ENCODE measurements at regions not wholly inside any gene's neighbourhood (a gene's known extent, or its start where the extent isn't known, plus 50 kb on each side); places are given as distances from the start of the nearest gene placed in this dataset.

DNA sequence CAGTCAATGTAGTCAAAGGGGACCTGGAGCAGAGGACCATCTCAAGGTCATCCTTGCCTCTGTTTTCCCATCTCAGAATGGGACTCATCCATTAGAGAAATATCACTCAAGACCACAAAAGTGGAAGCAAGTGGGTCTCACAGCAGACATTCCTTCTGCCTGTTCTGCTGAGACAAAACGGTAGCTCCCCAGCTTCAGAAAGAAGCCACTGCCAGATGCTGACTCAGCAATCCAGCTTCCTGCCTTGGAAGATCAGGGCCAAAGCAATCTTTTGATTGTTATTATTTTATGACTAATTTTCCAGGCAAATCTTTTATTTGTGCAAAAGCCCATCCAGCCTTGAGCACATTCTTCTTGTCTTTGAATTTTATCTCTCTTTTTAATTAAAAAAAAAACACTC, 86.8 kb downstream of the CCT6B start:
- H3K4me3 ChIP-seq (ENCODE audit: low read length): no peak overlapping the region
- no peak for DNase-seq (ENCODE audit: low read depth)
- TF ChIP-seq, protein P1, sequence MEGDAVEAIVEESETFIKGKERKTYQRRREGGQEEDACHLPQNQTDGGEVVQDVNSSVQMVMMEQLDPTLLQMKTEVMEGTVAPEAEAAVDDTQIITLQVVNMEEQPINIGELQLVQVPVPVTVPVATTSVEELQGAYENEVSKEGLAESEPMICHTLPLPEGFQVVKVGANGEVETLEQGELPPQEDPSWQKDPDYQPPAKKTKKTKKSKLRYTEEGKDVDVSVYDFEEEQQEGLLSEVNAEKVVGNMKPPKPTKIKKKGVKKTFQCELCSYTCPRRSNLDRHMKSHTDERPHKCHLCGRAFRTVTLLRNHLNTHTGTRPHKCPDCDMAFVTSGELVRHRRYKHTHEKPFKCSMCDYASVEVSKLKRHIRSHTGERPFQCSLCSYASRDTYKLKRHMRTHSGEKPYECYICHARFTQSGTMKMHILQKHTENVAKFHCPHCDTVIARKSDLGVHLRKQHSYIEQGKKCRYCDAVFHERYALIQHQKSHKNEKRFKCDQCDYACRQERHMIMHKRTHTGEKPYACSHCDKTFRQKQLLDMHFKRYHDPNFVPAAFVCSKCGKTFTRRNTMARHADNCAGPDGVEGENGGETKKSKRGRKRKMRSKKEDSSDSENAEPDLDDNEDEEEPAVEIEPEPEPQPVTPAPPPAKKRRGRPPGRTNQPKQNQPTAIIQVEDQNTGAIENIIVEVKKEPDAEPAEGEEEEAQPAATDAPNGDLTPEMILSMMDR (conservative IDR thresholded peaks at IDR 0.05; ENCODE audit: low read length): no peak

DNA sequence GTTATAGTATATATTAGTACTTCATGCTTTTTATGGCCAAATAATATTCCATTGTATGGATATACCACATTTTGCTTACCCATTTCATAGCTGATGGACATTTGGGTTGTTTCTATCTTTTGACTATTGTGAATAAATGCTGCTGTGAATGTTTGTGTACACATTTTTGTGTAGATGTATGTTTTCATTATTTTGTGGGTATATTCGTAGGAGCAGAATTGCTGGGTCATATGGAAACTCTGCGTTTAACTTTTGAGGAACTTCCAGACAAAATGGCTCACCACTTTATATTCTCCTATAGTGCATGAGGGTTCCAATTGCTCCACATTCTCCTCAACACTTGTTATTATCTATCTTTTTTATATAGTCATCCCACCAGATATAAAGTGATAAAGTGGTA, 88.6 kb downstream of the CCT6B start:
- DNase-seq (ENCODE audit: low read depth): no peak
- no peak overlapping the region for H3K4me3 ChIP-seq (ENCODE audit: low read length)
- TF ChIP-seq, protein P1 (conservative IDR thresholded peaks at IDR 0.05; ENCODE audit: low read length): no peak

GRCh38 chr17:34869641-34870040, 91.6 kb downstream of the CCT6B start:
- TF ChIP-seq, protein P1 (conservative IDR thresholded peaks at IDR 0.05; ENCODE audit: low read length): no peak
- H3K4me3 ChIP-seq (ENCODE audit: low read length): no peak overlapping the region
- DNase-seq (ENCODE audit: low read depth): no peak

DNA sequence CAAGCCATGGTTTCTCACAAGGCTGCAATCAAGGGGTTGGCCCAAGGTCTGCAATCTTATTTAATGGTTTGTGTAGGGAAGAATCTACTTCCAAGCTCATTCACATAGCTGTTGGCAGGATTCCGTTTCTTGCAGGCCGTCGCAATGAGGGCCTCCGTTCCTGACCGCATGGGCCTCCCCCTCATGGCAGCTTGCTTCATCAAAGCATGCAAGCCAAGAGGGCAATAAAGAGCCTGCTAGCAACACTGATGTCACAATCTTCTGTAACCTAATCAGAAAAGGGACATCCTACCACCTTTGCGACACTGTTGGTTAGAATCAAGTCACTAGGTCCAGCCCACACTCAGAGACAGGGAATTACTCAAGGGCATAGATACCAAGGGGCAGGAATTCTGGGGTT, 95.5 kb downstream of the CCT6B start:
- no peak overlapping the region for H3K4me3 ChIP-seq (ENCODE audit: low read length)
- TF ChIP-seq, protein P1 (conservative IDR thresholded peaks at IDR 0.05; ENCODE audit: low read length): no peak
- no peak for DNase-seq (ENCODE audit: low read depth)

DNA sequence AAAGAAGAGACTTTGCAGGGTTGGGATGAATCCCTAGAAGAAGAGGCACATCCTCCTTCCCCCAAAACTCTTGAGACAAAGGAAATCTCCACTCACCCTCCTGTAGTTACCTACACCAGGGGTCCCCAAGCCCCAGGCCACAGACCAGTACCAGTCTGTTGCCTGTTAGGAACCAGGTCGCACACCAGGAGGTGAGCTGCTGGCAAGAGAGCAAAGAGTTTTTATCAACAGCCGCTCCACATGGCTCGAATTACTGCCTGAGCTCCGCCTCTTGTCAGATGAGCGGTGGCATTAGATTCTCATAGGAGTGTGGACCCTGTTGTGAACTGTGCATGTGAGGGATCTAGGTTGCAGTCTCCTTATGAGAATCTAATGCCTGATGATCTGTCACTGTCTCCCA, 98.9 kb downstream of the CCT6B start:
- TF ChIP-seq, protein P1 (conservative IDR thresholded peaks at IDR 0.05; ENCODE audit: low read length): no peak

GRCh38 chr17:34861864-34862263, 99.4 kb downstream of the CCT6B start:
- H3K4me3 ChIP-seq (ENCODE audit: low read length): no peak overlapping the region
- DNase-seq (ENCODE audit: low read depth): no peak
- TF ChIP-seq, protein P1 (conservative IDR thresholded peaks at IDR 0.05; ENCODE audit: low read length): no peak

More for the DNA sequence above, 98.9 kb downstream of the CCT6B start:
- H3K4me3 ChIP-seq (ENCODE audit: low read length): no peak overlapping the region
- DNase-seq (ENCODE audit: low read depth): no peak

DNA sequence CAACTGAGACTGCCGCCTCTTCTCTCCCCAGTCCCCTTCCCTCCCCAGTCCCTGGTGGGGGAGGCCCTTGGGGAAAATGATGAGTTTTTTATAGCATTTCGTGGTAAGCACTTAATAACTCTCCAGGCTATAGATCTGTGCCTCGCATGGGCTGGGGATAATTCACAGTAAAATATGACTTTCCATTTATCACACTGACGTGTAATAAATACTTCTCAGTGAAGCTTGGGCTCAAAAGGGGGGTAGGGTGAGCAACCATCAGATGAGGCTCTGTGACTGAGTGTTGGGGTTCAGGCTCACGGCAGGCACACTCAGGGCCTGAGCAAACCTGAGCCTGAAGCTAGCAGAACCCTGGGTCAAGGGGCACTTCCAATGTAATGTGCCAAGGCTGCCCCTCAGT, 101.6 kb downstream of the CCT6B start:
- TF ChIP-seq, protein P1 (conservative IDR thresholded peaks at IDR 0.05; ENCODE audit: low read length): no peak
- no peak overlapping the region for H3K4me3 ChIP-seq (ENCODE audit: low read length)
- DNase-seq (ENCODE audit: low read depth): no peak

Measured in AG10803 (cell line).